ENCODE measurements at regions not wholly inside any gene's neighbourhood (a gene's known extent, or its start where the extent isn't known, plus 50 kb on each side); places are given as distances from the start of the nearest gene placed in this dataset.

GRCh38 chr1:102098081-102098480, 101.4 kb upstream of the OLFM3 start:
- ATAC-seq = no peak
- TF ChIP-seq ISL1 (CRISPR knock-in tag; IDR thresholded peaks at IDR 0.05) = no peak
- no peak for TF ChIP-seq ZNF565 (CRISPR knock-in tag; conservative IDR thresholded peaks at IDR 0.05; ENCODE audit: low read depth)
- TF ChIP-seq ZNF70 (CRISPR knock-in tag; IDR thresholded peaks at IDR 0.05) = no peak

GRCh38 chr1:102097451-102097850, 100.7 kb upstream of the OLFM3 start:
- no peak for TF ChIP-seq ZNF70 (CRISPR knock-in tag; IDR thresholded peaks at IDR 0.05)
- TF ChIP-seq ARNTL (CRISPR knock-in tag; IDR thresholded peaks at IDR 0.05; ENCODE audit: borderline replicate concordance, low read depth) = no peak
- TF ChIP-seq ZNF8 (CRISPR knock-in tag; IDR thresholded peaks at IDR 0.05) = no peak
- no peak for TF ChIP-seq CREB5 (CRISPR knock-in tag; IDR thresholded peaks at IDR 0.05; ENCODE audit: low read depth)
- no peak for TF ChIP-seq ISL1 (CRISPR knock-in tag; IDR thresholded peaks at IDR 0.05)
- TF ChIP-seq ZFP30 (CRISPR knock-in tag; IDR thresholded peaks at IDR 0.05) = no peak
- TF ChIP-seq GLIS3 (CRISPR knock-in tag; IDR thresholded peaks at IDR 0.05) = no peak
- TF ChIP-seq ZC3H10 (CRISPR knock-in tag; IDR thresholded peaks at IDR 0.05) = no peak
- no peak for TF ChIP-seq ZNF565 (CRISPR knock-in tag; conservative IDR thresholded peaks at IDR 0.05; ENCODE audit: low read depth)
- TF ChIP-seq SNAI2 (CRISPR knock-in tag; IDR thresholded peaks at IDR 0.05) = no peak
- no peak for TF ChIP-seq RARB (CRISPR knock-in tag; IDR thresholded peaks at IDR 0.05)
- TF ChIP-seq CSDC2 (CRISPR knock-in tag; IDR thresholded peaks at IDR 0.05) = no peak
- no peak for TF ChIP-seq ESRRG (CRISPR knock-in tag; IDR thresholded peaks at IDR 0.05)
- TF ChIP-seq CSRNP3 (CRISPR knock-in tag; IDR thresholded peaks at IDR 0.05) = no peak
- no peak for TF ChIP-seq POU6F1 (CRISPR knock-in tag; IDR thresholded peaks at IDR 0.05; ENCODE audit: borderline replicate concordance, low read depth)
- TF ChIP-seq BACH2 (CRISPR knock-in tag; IDR thresholded peaks at IDR 0.05; ENCODE audit: borderline replicate concordance) = no peak
- no peak for ATAC-seq

- no peak for TF ChIP-seq TOX (CRISPR knock-in tag; IDR thresholded peaks at IDR 0.05; ENCODE audit: borderline replicate concordance)
- no peak for TF ChIP-seq ZNF8 (CRISPR knock-in tag; IDR thresholded peaks at IDR 0.05)
- TF ChIP-seq ZNF565 (CRISPR knock-in tag; conservative IDR thresholded peaks at IDR 0.05; ENCODE audit: low read depth) = no peak
- TF ChIP-seq ARNTL (CRISPR knock-in tag; IDR thresholded peaks at IDR 0.05; ENCODE audit: borderline replicate concordance, low read depth) = no peak
- ATAC-seq = no peak
These were observed 99.4 kb upstream of the OLFM3 start for GRCh38 chr1:102096162-102096561.

- no peak for ATAC-seq
- TF ChIP-seq ZNF565 (CRISPR knock-in tag; conservative IDR thresholded peaks at IDR 0.05; ENCODE audit: low read depth) = no peak
- TF ChIP-seq ZNF70 (CRISPR knock-in tag; IDR thresholded peaks at IDR 0.05) = no peak
- TF ChIP-seq OSR1 (CRISPR knock-in tag; IDR thresholded peaks at IDR 0.05) = no peak
- no peak for TF ChIP-seq PPARA (CRISPR knock-in tag; IDR thresholded peaks at IDR 0.05; ENCODE audit: borderline replicate concordance)
- no peak for TF ChIP-seq BACH2 (CRISPR knock-in tag; IDR thresholded peaks at IDR 0.05; ENCODE audit: borderline replicate concordance)
- no peak for TF ChIP-seq GLIS3 (CRISPR knock-in tag; IDR thresholded peaks at IDR 0.05)
- TF ChIP-seq TSHZ2 (CRISPR knock-in tag; IDR thresholded peaks at IDR 0.05) = no peak
- TF ChIP-seq ARNTL (CRISPR knock-in tag; IDR thresholded peaks at IDR 0.05; ENCODE audit: borderline replicate concordance, low read depth) = no peak
- no peak for TF ChIP-seq TCF4 (CRISPR knock-in tag; IDR thresholded peaks at IDR 0.05; ENCODE audit: borderline replicate concordance)
- TF ChIP-seq ZFP30 (CRISPR knock-in tag; IDR thresholded peaks at IDR 0.05) = no peak
- TF ChIP-seq PATZ1 (CRISPR knock-in tag; IDR thresholded peaks at IDR 0.05; ENCODE audit: borderline replicate concordance) = no peak
- TF ChIP-seq SNAI2 (CRISPR knock-in tag; IDR thresholded peaks at IDR 0.05) = no peak
- TF ChIP-seq ISL1 (CRISPR knock-in tag; IDR thresholded peaks at IDR 0.05) = no peak
- TF ChIP-seq ZC3H10 (CRISPR knock-in tag; IDR thresholded peaks at IDR 0.05) = no peak
- TF ChIP-seq CSDC2 (CRISPR knock-in tag; IDR thresholded peaks at IDR 0.05) = no peak
- no peak for TF ChIP-seq POU6F1 (CRISPR knock-in tag; IDR thresholded peaks at IDR 0.05; ENCODE audit: borderline replicate concordance, low read depth)
- no peak for TF ChIP-seq ESRRG (CRISPR knock-in tag; IDR thresholded peaks at IDR 0.05)
- no peak for TF ChIP-seq CREB5 (CRISPR knock-in tag; IDR thresholded peaks at IDR 0.05; ENCODE audit: low read depth)
These were observed 93.1 kb upstream of the OLFM3 start for GRCh38 chr1:102089791-102090190.
